GM12878 (cell line): ENCODE measurements at regions not wholly inside any gene's neighbourhood (a gene's known extent, or its start where the extent isn't known, plus 50 kb on each side); places are given as distances from the start of the nearest gene placed in this dataset.

Experiments
- ATAC-seq: fragments of 200-7000 bp; cut with Tn5 transposase; 3 replicates; pipeline ENCODE4 v1.9.1; 2020; ENCODE audit warnings: mild to moderate bottlenecking, moderate library complexity
- BruUV-seq: library from RNA; stranded (reverse); fragments of 400-500 nt; replicated peaks from 2 replicates; lab custom pipeline; 2021; lab: Mats Ljungman, UMichigan
- CTCF ChIA-PET: fragments of 300-600 bp; sonication (Branson Sonifier 250); formaldehyde crosslinking; extraction: SDS; loops from one replicate; lab custom pipeline; 2021; ENCODE audit warnings: inconsistent platforms; lab: Yijun Ruan, JAX
- POLR2A ChIA-PET: fragments of 350-600 bp; formaldehyde crosslinking; extraction: SDS; loops from one replicate; lab custom pipeline; 2021; ENCODE audit warnings: inconsistent platforms; lab: Charles Lee
- RAD21 ChIA-PET: fragments of 300-600 bp; sonication (Branson Sonifier 250); formaldehyde crosslinking; loops from one replicate; lab custom pipeline; 2023; ENCODE audit warnings: antibody characterized with exemption; ENCODE audit not compliant: unreplicated experiment; lab: Charles Lee
- SMC1A ChIA-PET: fragments of 300-600 bp; sonication (Branson Sonifier 250); formaldehyde crosslinking; loops from one replicate; lab custom pipeline; 2023; ENCODE audit not compliant: unreplicated experiment, uncharacterized antibody; lab: Charles Lee
- DNase-seq: peaks from one replicate; pipeline ENCODE4 v3.0.0-alpha.2; 2011; ENCODE audit warnings: low read depth, low spot score
- FAIRE-seq: peaks from 3 replicates; lab custom pipeline; 2011; peaks lifted over from hg19 to GRCh38; lab: Jason Lieb, UNC
- H2AFZ ChIP-seq: 2 replicates; pipeline ENCODE4 v1.6.0; 2011; ENCODE audit warnings: low read depth, low read length, control low read depth; ENCODE audit not compliant: control insufficient read depth
- H3K27ac ChIP-seq: 2 replicates; pipeline ENCODE4 v1.5.1; 2011; ENCODE audit warnings: control low read depth; ENCODE audit not compliant: control insufficient read depth, insufficient read depth
- H3K27me3 ChIP-seq, 2 experiments: replicated peaks in 1 of 2; 2 replicates each; pipeline versions ENCODE4 v1.6.0 to v1.6.1; 2011; ENCODE audit warnings: low read length in 1 of 2; ENCODE audit not compliant: control insufficient read depth in 2 of 2, insufficient read depth in 2 of 2
- H3K36me3 ChIP-seq, 2 experiments: 2 replicates each; pipeline ENCODE4 v1.5.1; 2011; ENCODE audit warnings: low read length in 1 of 2; ENCODE audit not compliant: control insufficient read depth in 2 of 2, insufficient read depth in 2 of 2
- H3K4me1 ChIP-seq: 2 replicates; pipeline ENCODE4 v1.6.1; 2011; ENCODE audit warnings: mild to moderate bottlenecking, low read length, moderate library complexity, mixed read lengths; ENCODE audit not compliant: control insufficient read depth, insufficient read depth
- H3K4me2 ChIP-seq: 2 replicates; pipeline ENCODE4 v1.6.0; 2011; ENCODE audit warnings: control low read depth; ENCODE audit not compliant: control insufficient read depth, insufficient read depth
- H3K4me3 ChIP-seq: fragments of 200-600 bp; sonication (generic); 2 replicates; pipeline ENCODE4 v1.5.1; 2016
- H3K79me2 ChIP-seq: 2 replicates; pipeline ENCODE4 v1.6.0; 2011; ENCODE audit warnings: low read length; ENCODE audit not compliant: control insufficient read depth, insufficient read depth
- H3K9ac ChIP-seq: 2 replicates; pipeline ENCODE4 v1.8.0; 2011; ENCODE audit warnings: low read length, control low read depth, mixed read lengths; ENCODE audit not compliant: control insufficient read depth, insufficient read depth
- H3K9me3 ChIP-seq: replicated peaks from 3 replicates; pipeline ENCODE4 v1.5.1; 2011; ENCODE audit warnings: mild to moderate bottlenecking, low read length; ENCODE audit not compliant: control insufficient read depth, insufficient read depth
- H4K20me1 ChIP-seq: 2 replicates; pipeline ENCODE4 v1.6.0; 2011; ENCODE audit not compliant: control insufficient read depth, insufficient read depth
- BACH1 ChIP-seq: fragments of 450-650 bp; IDR thresholded peaks from 2 replicates; pipeline ENCODE4 v1.6.1; 2017; ENCODE audit warnings: mild to moderate bottlenecking, borderline replicate concordance
- EGR1 ChIP-seq, 2 experiments: IDR thresholded peaks; 1 replicate in 1 of 2; 2 replicates in 1 of 2; pipeline ENCODE4 v1.6.1; 2011 to 2012; ENCODE audit warnings: low read depth in 2 of 2, low read length in 2 of 2, borderline replicate concordance in 1 of 2, mild to moderate bottlenecking in 1 of 2, moderate library complexity in 1 of 2
- SIN3A ChIP-seq: IDR thresholded peaks from 2 replicates; pipeline ENCODE4 v1.6.1; 2012; ENCODE audit warnings: low read depth, low read length, improper control_type of control experiment
- ZBTB40 ChIP-seq: fragments of 450-650 bp; IDR thresholded peaks from 2 replicates; pipeline ENCODE4 v1.6.1; 2016; ENCODE audit warnings: mild to moderate bottlenecking, moderate library complexity, borderline replicate concordance
- ZNF622 ChIP-seq: fragments of 450-650 bp; IDR thresholded peaks from 2 replicates; pipeline ENCODE4 v1.6.1; 2017; ENCODE audit warnings: mild to moderate bottlenecking, inconsistent platforms
- WGBS: methylation state at CpG from one replicate; pipeline ENCODE4 v1.1.6; 2016; ENCODE audit warnings: low lambda C conversion rate; ENCODE audit not compliant: insufficient replicate concordance, insufficient coverage; ENCODE audit errors: missing lambda C conversion rate; 5-methylcytosine and 5-hydroxymethylcytosine counted together
- in situ Hi-C: fragments of 300-500 bp; cut with MboI; formaldehyde crosslinking; loops from 9 replicates; pipeline ENCODE4 v1.14.3; 2018; ENCODE audit warnings: mixed read lengths
- intact Hi-C: fragments of 100-400 bp; cut with micrococcal nuclease; formaldehyde crosslinking; loops from one replicate; pipeline ENCODE4 v1.14.2; 2022; ENCODE audit not compliant: unreplicated experiment

DNA sequence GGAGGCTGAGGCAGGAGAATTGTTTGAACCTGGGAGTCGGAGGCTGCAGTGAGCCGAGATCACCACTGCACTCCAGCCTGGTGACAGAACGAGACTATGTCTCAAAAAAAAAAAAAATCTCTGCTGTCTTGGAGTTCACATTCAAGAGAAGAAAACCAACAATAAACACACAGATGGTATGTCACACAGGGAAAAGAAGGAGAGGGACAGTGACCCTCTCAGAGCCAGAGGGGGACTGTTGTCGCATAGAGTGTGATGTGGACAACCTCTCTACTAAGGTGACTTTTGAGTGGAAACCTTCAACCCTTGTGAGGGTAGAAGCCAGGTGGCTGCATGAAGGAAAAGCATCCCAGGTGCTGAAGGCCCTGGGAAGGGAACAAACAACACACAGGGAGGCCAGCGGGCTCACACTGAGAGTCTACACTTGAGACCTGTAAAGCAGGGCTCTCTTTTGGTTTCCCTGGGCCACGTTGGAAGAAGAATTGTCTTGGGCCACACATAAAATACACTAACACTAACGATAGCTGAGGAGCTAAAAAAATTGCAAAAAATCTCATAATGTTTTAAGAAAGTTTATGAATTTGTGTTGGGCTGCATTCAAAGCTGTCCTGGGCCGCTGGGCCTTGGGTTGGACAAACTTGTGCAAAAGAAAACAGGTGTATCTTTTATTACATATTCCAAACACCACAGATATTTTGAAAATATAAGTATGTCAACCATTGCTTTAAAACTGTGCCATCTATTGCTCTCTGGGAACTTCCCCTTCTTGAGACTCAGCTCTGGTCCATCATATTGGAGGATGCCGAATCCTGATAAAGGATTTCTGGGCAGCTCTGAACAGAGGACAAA, 136.0 kb downstream of the DDX1 start:
- intact Hi-C loops = no loop called here
- RAD21 ChIA-PET = no interaction called here
- no peak for TF ChIP-seq BACH1
- no peak for TF ChIP-seq SIN3A
- no peak for TF ChIP-seq EGR1 (IDR thresholded peaks at IDR 0.05; ENCODE audit: borderline replicate concordance in 1 of 2, low read depth in 2 of 2, low read length in 2 of 2)
- Histone ChIP-seq H3K9ac (no peak overlapping the region), H3K79me2 (no peaks in the 10 kb centered on the region), H2AFZ (no peak overlapping the region), H3K9me3 (no peaks in the 10 kb centered on the region), H3K4me1 (peaks cover 16% of the 10 kb centered on the region), H3K27ac (no peak overlapping the region), H3K4me3 (no peak overlapping the region), H3K36me3 (no peaks in the 10 kb centered on the region), H3K27me3 (no peaks in the 10 kb centered on the region; a peak in 1 of 4 replicates), H4K20me1 (no peaks in the 10 kb centered on the region), H3K4me2 (no peak overlapping the region)
- no peak for DNase-seq
- BruUV-seq = no TSS peak
- no peak for ATAC-seq
- WGBS = 15% methylated on average over 9 of the region's 9 CpGs
- FAIRE-seq = no peak
- POLR2A ChIA-PET = no interaction called here
- SMC1A ChIA-PET = no interaction called here
- CTCF ChIA-PET = no interaction called here
- in situ Hi-C loops = no loop called here

DNA sequence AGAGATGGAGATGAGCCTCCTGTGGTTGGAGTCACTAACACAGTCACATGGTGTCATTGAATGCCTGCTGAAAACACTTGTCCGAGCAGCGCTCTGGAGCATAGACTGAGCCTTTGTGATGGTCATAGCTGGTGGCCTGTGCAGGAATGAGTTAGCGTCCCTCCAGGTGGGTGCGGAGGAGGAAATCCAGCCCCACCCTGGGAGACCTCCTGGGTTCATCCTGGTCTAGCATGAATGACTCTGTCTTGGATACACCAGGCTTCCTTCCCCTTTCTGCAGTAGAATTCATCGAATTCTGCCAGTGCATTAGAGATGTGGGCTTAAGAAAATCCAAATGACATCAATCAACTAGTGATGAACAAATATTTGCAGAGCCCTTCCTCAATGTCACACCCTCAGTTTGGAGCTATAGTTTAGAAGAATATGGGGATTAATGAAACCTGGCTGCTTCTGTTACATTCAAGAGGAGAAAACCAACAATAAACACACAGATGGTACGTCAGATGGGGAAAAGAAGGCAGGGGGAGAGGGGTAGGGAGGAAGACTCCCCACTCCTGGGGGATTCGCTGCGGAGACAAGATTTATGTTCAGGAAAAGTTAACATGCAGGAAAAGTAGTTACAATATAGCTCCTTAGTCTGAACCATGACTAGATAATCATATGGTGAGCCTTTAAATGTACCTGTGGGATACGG, 136.7 kb downstream of the DDX1 start:
- 23% methylated on average over 9 of the region's 9 CpGs for WGBS
- FAIRE-seq (no peak), DNase-seq (no peak), ATAC-seq (no peak)
- RAD21 ChIA-PET = no interaction called here
- SMC1A ChIA-PET = no interaction called here
- Histone ChIP-seq H3K9me3 (no peaks in the 10 kb centered on the region), H3K9ac (no peak overlapping the region), H3K4me2 (no peak overlapping the region), H3K79me2 (no peaks in the 10 kb centered on the region), H3K4me3 (no peak overlapping the region), H3K4me1 (peaks cover 17% of the 10 kb centered on the region), H3K27me3 (no peaks in the 10 kb centered on the region; a peak in 1 of 4 replicates), H2AFZ (no peak overlapping the region), H3K36me3 (no peaks in the 10 kb centered on the region), H4K20me1 (no peaks in the 10 kb centered on the region), H3K27ac (no peak overlapping the region)
- no TSS peak for BruUV-seq
- CTCF ChIA-PET = no interaction called here
- in situ Hi-C loops = no loop called here
- TF ChIP-seq ZNF622 = no peak
- no peak for TF ChIP-seq ZBTB40
- POLR2A ChIA-PET = no interaction called here
- intact Hi-C loops = no loop called here
